ENCODE measurements at regions not wholly inside any gene's neighbourhood (a gene's known extent, or its start where the extent isn't known, plus 50 kb on each side); places are given as distances from the start of the nearest gene placed in this dataset.

- Histone ChIP-seq H3K9ac (ENCODE audit: insufficient read depth, low read depth, low read length) (no peak overlapping the region), H3K4me2 (ENCODE audit: low read depth, low read length) (no peak overlapping the region), H2AFZ (ENCODE audit: low read length) (no peak overlapping the region), H4K20me1 (ENCODE audit: insufficient read depth, low read length) (no peaks in the 10 kb centered on the region), H3K4me3 (replicated peaks in 1 of 3; ENCODE audit: insufficient read depth in 1 of 3, low read depth in 2 of 3, low read length in 3 of 3) (no peak overlapping the region), H3K36me3 (replicated peaks in 1 of 2; ENCODE audit: control insufficient read depth in 1 of 2, insufficient read depth in 2 of 2, low read length in 2 of 2) (no peaks in the 10 kb centered on the region), H3K4me1 (ENCODE audit: insufficient read depth, low read length) (no peaks in the 10 kb centered on the region), H3K27ac (ENCODE audit: extremely low read length, insufficient read depth, low read length) (no peak overlapping the region), H3K27me3 (ENCODE audit: control insufficient read depth in 1 of 2, insufficient read depth in 2 of 2, low read length in 2 of 2) (no peaks in the 10 kb centered on the region), H3K79me2 (ENCODE audit: insufficient read depth, low read length) (no peaks in the 10 kb centered on the region), H3K9me3 (ENCODE audit: low read length) (no peaks in the 10 kb centered on the region)
- BruUV-seq (replicated peaks): no TSS peak
- in situ Hi-C loops (cut with HindIII; ENCODE audit: extremely low pct_ligation_motif_present, low pct_unique_long_range_greater_than_20kb): no loop called here
- TF ChIP-seq ZMYM2 (CRISPR knock-in tag; IDR thresholded peaks at IDR 0.05) (no peak), DPF2 (CRISPR knock-in tag; IDR thresholded peaks at IDR 0.05; ENCODE audit: borderline replicate concordance, low read depth) (no peak), ATM (IDR thresholded peaks at IDR 0.05; ENCODE audit: borderline replicate concordance) (no peak), ZSCAN21 (CRISPR knock-in tag; IDR thresholded peaks at IDR 0.05; ENCODE audit: borderline replicate concordance) (no peak), ZNF44 (CRISPR knock-in tag; IDR thresholded peaks at IDR 0.05) (no peak), RBFOX2 (IDR thresholded peaks at IDR 0.05; ENCODE audit: low read depth, low read length) (no peak), EHMT2 (IDR thresholded peaks at IDR 0.05; ENCODE audit: borderline replicate concordance, low read depth, low read length) (no peak), TSC22D2 (CRISPR knock-in tag; IDR thresholded peaks at IDR 0.05; ENCODE audit: borderline replicate concordance) (no peak), ZNF710 (CRISPR knock-in tag; IDR thresholded peaks at IDR 0.05; ENCODE audit: borderline replicate concordance) (no peak), KLF11 (CRISPR knock-in tag; IDR thresholded peaks at IDR 0.05) (no peak), REL (CRISPR knock-in tag; conservative IDR thresholded peaks at IDR 0.05) (no peak), FOXO4 (CRISPR knock-in tag; conservative IDR thresholded peaks at IDR 0.05) (no peak), ATF3 (CRISPR knock-in tag; IDR thresholded peaks at IDR 0.05) (no peak), ZNF503 (CRISPR knock-in tag; IDR thresholded peaks at IDR 0.05) (no peak), CENPT (CRISPR knock-in tag; IDR thresholded peaks at IDR 0.05; ENCODE audit: low read depth) (no peak), ZNF234 (CRISPR knock-in tag; conservative IDR thresholded peaks at IDR 0.05) (no peak), ZNF232 (CRISPR knock-in tag; IDR thresholded peaks at IDR 0.05; ENCODE audit: borderline replicate concordance) (no peak), WIZ (CRISPR knock-in tag; IDR thresholded peaks at IDR 0.05) (no peak)
- CTCF ChIA-PET (ENCODE audit: low intra/inter-chr PET ratio, low total read pairs): no interaction called here
- intact Hi-C loops (cut with micrococcal nuclease; ENCODE audit: unreplicated experiment): no loop called here
- DNase-seq (ENCODE audit: low spot score): no peak
- ATAC-seq: no peak
- POLR2A ChIA-PET: no interaction called here
- FAIRE-seq: no peak
Observed at GRCh38 chr3:162719684-162720341, 1223.2 kb downstream of the OTOL1 start.

All from HepG2 (cell line).